PC-9 (cell line): ENCODE measurements at regions not wholly inside any gene's neighbourhood (a gene's known extent, or its start where the extent isn't known, plus 50 kb on each side); places are given as distances from the start of the nearest gene placed in this dataset.

ENCODE experiments used
- BruUV-seq: library from RNA; stranded (reverse); fragments of 400-500 nt; replicated peaks from 2 replicates; lab custom pipeline; 2021; lab: Mats Ljungman, UMichigan
- CTCF ChIA-PET: fragments of 300-600 bp; sonication (Branson Sonifier 250); formaldehyde crosslinking; loops from one replicate; lab custom pipeline; 2022; ENCODE audit warnings: antibody characterized with exemption; lab: Charles Lee
- POLR2A ChIA-PET: fragments of 300-600 bp; sonication (Branson Sonifier 250); formaldehyde crosslinking; loops from one replicate; lab custom pipeline; 2022; ENCODE audit warnings: antibody characterized with exemption; ENCODE audit not compliant: unreplicated experiment; lab: Charles Lee
- DNase-seq, 2 experiments: peaks; one replicate each; pipeline versions ENCODE4 v3.0.0 to v3.0.0-alpha.2; 2015 to 2022; ENCODE audit warnings: mixed read lengths in 1 of 2
- H2AFZ ChIP-seq: fragments of 200-600 bp; sonication (generic); 2 replicates; pipeline ENCODE4 v1.8.1; 2017; ENCODE audit warnings: antibody characterized with exemption
- H3F3A ChIP-seq: fragments of 200-600 bp; sonication (generic); 2 replicates; pipeline ENCODE4 v1.8.1; 2017; ENCODE audit warnings: antibody characterized with exemption, mild to moderate bottlenecking, low read depth; ENCODE audit not compliant: insufficient read depth
- H3K27ac ChIP-seq: fragments of 200-600 bp; sonication (generic); 2 replicates; pipeline ENCODE4 v1.6.1; 2016; ENCODE audit warnings: mixed run types
- H3K27me3 ChIP-seq: fragments of 200-600 bp; sonication (generic); 2 replicates; pipeline ENCODE4 v1.6.1; 2016; ENCODE audit warnings: low read depth, mixed run types; ENCODE audit not compliant: insufficient read depth
- H3K36me3 ChIP-seq: fragments of 200-600 bp; sonication (generic); 2 replicates; pipeline ENCODE4 v1.6.1; 2016; ENCODE audit warnings: low read depth, mixed run types
- H3K4me1 ChIP-seq: fragments of 200-600 bp; sonication (generic); replicated peaks from 2 replicates; pipeline ENCODE4 v1.6.1; 2016; ENCODE audit warnings: mixed run types; ENCODE audit not compliant: insufficient read depth
- H3K4me2 ChIP-seq: fragments of 200-600 bp; sonication (generic); 2 replicates; pipeline ENCODE4 v1.6.1; 2017; ENCODE audit warnings: mixed run types
- H3K4me3 ChIP-seq: fragments of 200-600 bp; sonication (generic); 2 replicates; pipeline ENCODE4 v1.6.1; 2016; ENCODE audit warnings: mixed run types
- H3K79me2 ChIP-seq: fragments of 200-600 bp; sonication (generic); 2 replicates; pipeline ENCODE4 v1.6.1; 2017; ENCODE audit warnings: low read depth, mixed run types
- H3K9me2 ChIP-seq: fragments of 200-600 bp; sonication (generic); 2 replicates; pipeline ENCODE4 v1.8.1; 2017; ENCODE audit warnings: mild to moderate bottlenecking; ENCODE audit not compliant: insufficient read depth
- H3K9me3 ChIP-seq: fragments of 200-600 bp; sonication (generic); 2 replicates; pipeline ENCODE4 v1.8.1; 2016; ENCODE audit warnings: low read depth; ENCODE audit not compliant: insufficient read depth
- H4K20me1 ChIP-seq: fragments of 200-600 bp; sonication (generic); 2 replicates; pipeline ENCODE4 v1.8.1; 2017; ENCODE audit not compliant: insufficient read depth
- CTCF ChIP-seq: fragments of 200-600 bp; sonication (generic); conservative IDR thresholded peaks from 2 replicates; pipeline ENCODE4 v1.6.1; 2017; ENCODE audit warnings: mixed run types, antibody characterized with exemption, mild to moderate bottlenecking, moderate library complexity
- EZH2 ChIP-seq: fragments of 200-600 bp; sonication (generic); IDR thresholded peaks from 2 replicates; pipeline ENCODE4 v1.8.0; 2017; ENCODE audit warnings: antibody characterized with exemption, low read depth
- intact Hi-C: fragments of 100-400 bp; cut with micrococcal nuclease; formaldehyde crosslinking; loops from one replicate; pipeline ENCODE4 v1.10.0; 2022; ENCODE audit not compliant: unreplicated experiment

GRCh38 chr22:48217596-48217995 lies 1455.1 kb downstream of the TBC1D22A start:
- DNase-seq, result no peak
- no peaks in the 10 kb centered on the region for H3K79me2 ChIP-seq
- intact Hi-C loops, result no loop called here
- no peaks in the 10 kb centered on the region for H4K20me1 ChIP-seq
- no peak overlapping the region for H3K4me3 ChIP-seq
- POLR2A ChIA-PET, result no interaction called here
- peaks cover 66% of the 10 kb centered on the region for H3K27me3 ChIP-seq
- CTCF ChIA-PET, result no interaction called here
- H3F3A ChIP-seq, result no peaks in the 10 kb centered on the region
- no peaks in the 10 kb centered on the region for H3K36me3 ChIP-seq
- H3K4me1 ChIP-seq, result no peaks in the 10 kb centered on the region
- H3K4me2 ChIP-seq, result no peak overlapping the region
- H2AFZ ChIP-seq, result no peak overlapping the region
- TF ChIP-seq EZH2 (no peak), CTCF (no peak)
- H3K27ac ChIP-seq, result no peak overlapping the region
- no TSS peak for BruUV-seq
- 0 out of 2 replicates have a peak, but pooled peaks cover 5% of the 10 kb centered on the region for H3K9me3 ChIP-seq
- no peaks in the 10 kb centered on the region for H3K9me2 ChIP-seq

GRCh38 chr22:48212727-48213126 lies 1450.3 kb downstream of the TBC1D22A start:
- no peaks in the 10 kb centered on the region for H3K79me2 ChIP-seq
- H3K4me3 ChIP-seq, result no peak overlapping the region
- POLR2A ChIA-PET, result no interaction called here
- no peaks in the 10 kb centered on the region for H3F3A ChIP-seq
- no peak for DNase-seq
- H3K27ac ChIP-seq, result no peak overlapping the region
- TF ChIP-seq CTCF (no peak), EZH2 (no peak)
- H3K27me3 ChIP-seq, result peaks cover 80% of the 10 kb centered on the region
- intact Hi-C loops, result no loop called here
- H3K36me3 ChIP-seq, result no peaks in the 10 kb centered on the region
- no TSS peak for BruUV-seq
- no peaks in the 10 kb centered on the region for H3K9me3 ChIP-seq
- no peak overlapping the region for H3K4me2 ChIP-seq
- no peaks in the 10 kb centered on the region for H3K9me2 ChIP-seq
- H2AFZ ChIP-seq, result no peak overlapping the region
- no peaks in the 10 kb centered on the region for H4K20me1 ChIP-seq
- no peaks in the 10 kb centered on the region for H3K4me1 ChIP-seq
- CTCF ChIA-PET, result no interaction called here

- Histone ChIP-seq H3K9me2 (no peaks in the 10 kb centered on the region), H3F3A (no peaks in the 10 kb centered on the region), H3K79me2 (no peaks in the 10 kb centered on the region), H4K20me1 (no peaks in the 10 kb centered on the region), H2AFZ (no peak overlapping the region), H3K4me3 (no peak overlapping the region), H3K36me3 (no peaks in the 10 kb centered on the region), H3K9me3 (no peaks in the 10 kb centered on the region), H3K4me2 (no peak overlapping the region), H3K27ac (no peak overlapping the region), H3K4me1 (no peaks in the 10 kb centered on the region), H3K27me3 (peaks cover 77% of the 10 kb centered on the region)
- DNase-seq, result no peak
- intact Hi-C loops, result no loop called here
- CTCF ChIA-PET, result no interaction called here
- POLR2A ChIA-PET, result no interaction called here
- TF ChIP-seq EZH2 (no peak), CTCF (no peak)
- BruUV-seq, result no TSS peak
Observed at GRCh38 chr22:48210812-48211211, 1448.4 kb downstream of the TBC1D22A start.
